ENCODE measurements at regions not wholly inside any gene's neighbourhood (a gene's known extent, or its start where the extent isn't known, plus 50 kb on each side); places are given as distances from the start of the nearest gene placed in this dataset.

DNA sequence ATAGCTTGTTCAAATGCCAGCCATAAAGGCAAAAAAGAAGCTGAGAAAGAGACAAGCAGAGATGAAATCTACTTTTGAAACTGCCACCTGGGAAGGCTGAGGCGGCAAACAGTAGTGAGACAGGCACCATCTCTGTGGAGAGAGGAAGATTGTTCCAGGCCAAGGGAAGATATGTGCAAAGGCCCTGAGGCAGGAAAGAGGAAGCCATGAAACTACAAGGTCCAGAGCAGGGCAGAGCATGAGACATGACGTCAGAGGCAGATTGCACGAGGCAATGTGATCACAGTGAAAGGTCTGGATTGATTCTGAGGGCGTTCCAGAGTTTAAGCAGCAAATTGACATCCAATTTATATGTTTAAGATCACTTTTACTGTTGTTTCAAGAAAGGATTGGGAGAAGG, 226.1 kb downstream of the QDPR start:
- TF ChIP-seq, protein P1, sequence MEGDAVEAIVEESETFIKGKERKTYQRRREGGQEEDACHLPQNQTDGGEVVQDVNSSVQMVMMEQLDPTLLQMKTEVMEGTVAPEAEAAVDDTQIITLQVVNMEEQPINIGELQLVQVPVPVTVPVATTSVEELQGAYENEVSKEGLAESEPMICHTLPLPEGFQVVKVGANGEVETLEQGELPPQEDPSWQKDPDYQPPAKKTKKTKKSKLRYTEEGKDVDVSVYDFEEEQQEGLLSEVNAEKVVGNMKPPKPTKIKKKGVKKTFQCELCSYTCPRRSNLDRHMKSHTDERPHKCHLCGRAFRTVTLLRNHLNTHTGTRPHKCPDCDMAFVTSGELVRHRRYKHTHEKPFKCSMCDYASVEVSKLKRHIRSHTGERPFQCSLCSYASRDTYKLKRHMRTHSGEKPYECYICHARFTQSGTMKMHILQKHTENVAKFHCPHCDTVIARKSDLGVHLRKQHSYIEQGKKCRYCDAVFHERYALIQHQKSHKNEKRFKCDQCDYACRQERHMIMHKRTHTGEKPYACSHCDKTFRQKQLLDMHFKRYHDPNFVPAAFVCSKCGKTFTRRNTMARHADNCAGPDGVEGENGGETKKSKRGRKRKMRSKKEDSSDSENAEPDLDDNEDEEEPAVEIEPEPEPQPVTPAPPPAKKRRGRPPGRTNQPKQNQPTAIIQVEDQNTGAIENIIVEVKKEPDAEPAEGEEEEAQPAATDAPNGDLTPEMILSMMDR (IDR thresholded peaks at IDR 0.05), result no peak
- TF ChIP-seq POLR2A (IDR thresholded peaks at IDR 0.05), result no peak

All from body of pancreas (tissue), 4 donors.